Lower lobe of right lung (tissue), 2 donors: ENCODE measurements at regions not wholly inside any gene's neighbourhood (a gene's known extent, or its start where the extent isn't known, plus 50 kb on each side); places are given as distances from the start of the nearest gene placed in this dataset.
A peak's percentile ranks its signal among the peaks of the same experiment; 100 is the strongest.

Experiments
- ATAC-seq, 2 donors: fragments of 200-7000 bp; cut with Tn5 transposase; one replicate each; pipeline ENCODE4 v1.9.1; 2020 to 2022; ENCODE audit warnings: mild to moderate bottlenecking in 2 of 2, moderate library complexity in 2 of 2
- DNase-seq: peaks from one replicate; pipeline ENCODE4 v3.0.0-alpha.2; 2020
- H3K27ac ChIP-seq: fragments of 200-600 bp; one replicate; pipeline ENCODE4 v1.8.0; 2022
- H3K27me3 ChIP-seq: fragments of 200-600 bp; one replicate; pipeline ENCODE4 v1.8.0; 2022; ENCODE audit warnings: low read depth
- H3K36me3 ChIP-seq: fragments of 200-600 bp; one replicate; pipeline ENCODE4 v1.8.0; 2022; ENCODE audit warnings: mild to moderate bottlenecking
- H3K4me1 ChIP-seq: fragments of 200-600 bp; one replicate; pipeline ENCODE4 v1.8.0; 2022
- H3K4me3 ChIP-seq: fragments of 200-600 bp; one replicate; pipeline ENCODE4 v1.8.0; 2022; ENCODE audit warnings: mild to moderate bottlenecking
- H3K9me3 ChIP-seq: fragments of 200-600 bp; one replicate; pipeline ENCODE4 v1.8.0; 2022
- intact Hi-C: fragments of 100-400 bp; cut with DNase I; formaldehyde crosslinking; loops from one replicate; pipeline ENCODE4 v1.11.0; 2022
- TF ChIP-seq, protein P1 (sequence below): fragments of 200-600 bp; IDR thresholded peaks from one replicate; pipeline ENCODE4 v1.8.0; 2022; ENCODE audit warnings: antibody characterized with exemption, mild to moderate bottlenecking
- donor health status: DM: no; HTN: yes; CAD: no; lungs with severe emphysema.

DNA sequence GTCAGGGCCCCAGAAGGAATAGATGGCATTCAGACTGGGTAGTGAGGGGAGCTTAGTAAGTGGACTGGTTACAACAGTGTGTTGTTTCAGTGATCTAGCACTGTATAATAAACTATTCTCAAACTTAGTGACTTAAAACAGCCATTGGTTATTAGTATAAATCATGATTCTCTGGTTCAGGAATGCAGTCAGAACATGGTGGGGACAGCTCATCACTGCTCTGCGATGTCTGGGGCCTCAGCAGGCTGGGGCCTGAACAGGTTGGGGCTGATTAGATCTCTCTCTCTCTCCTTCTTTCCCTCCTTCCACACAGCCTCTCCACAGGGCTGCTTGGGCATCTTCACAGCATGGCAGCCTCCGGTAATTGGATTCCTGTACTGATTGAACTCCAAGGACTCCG, 160.4 kb downstream of the GATB start:
- H3K4me3 ChIP-seq, result no peak overlapping the region
- ATAC-seq (no peak), DNase-seq (no peak)
- no peaks in the 10 kb centered on the region for H3K27me3 ChIP-seq
- intact Hi-C loops, result no loop called here
- TF ChIP-seq, protein P1, sequence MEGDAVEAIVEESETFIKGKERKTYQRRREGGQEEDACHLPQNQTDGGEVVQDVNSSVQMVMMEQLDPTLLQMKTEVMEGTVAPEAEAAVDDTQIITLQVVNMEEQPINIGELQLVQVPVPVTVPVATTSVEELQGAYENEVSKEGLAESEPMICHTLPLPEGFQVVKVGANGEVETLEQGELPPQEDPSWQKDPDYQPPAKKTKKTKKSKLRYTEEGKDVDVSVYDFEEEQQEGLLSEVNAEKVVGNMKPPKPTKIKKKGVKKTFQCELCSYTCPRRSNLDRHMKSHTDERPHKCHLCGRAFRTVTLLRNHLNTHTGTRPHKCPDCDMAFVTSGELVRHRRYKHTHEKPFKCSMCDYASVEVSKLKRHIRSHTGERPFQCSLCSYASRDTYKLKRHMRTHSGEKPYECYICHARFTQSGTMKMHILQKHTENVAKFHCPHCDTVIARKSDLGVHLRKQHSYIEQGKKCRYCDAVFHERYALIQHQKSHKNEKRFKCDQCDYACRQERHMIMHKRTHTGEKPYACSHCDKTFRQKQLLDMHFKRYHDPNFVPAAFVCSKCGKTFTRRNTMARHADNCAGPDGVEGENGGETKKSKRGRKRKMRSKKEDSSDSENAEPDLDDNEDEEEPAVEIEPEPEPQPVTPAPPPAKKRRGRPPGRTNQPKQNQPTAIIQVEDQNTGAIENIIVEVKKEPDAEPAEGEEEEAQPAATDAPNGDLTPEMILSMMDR, result no peak
- no peaks in the 10 kb centered on the region for H3K4me1 ChIP-seq
- no peak overlapping the region for H3K27ac ChIP-seq
- H3K9me3 ChIP-seq, result no peaks in the 10 kb centered on the region
- H3K36me3 ChIP-seq, result no peaks in the 10 kb centered on the region

DNA sequence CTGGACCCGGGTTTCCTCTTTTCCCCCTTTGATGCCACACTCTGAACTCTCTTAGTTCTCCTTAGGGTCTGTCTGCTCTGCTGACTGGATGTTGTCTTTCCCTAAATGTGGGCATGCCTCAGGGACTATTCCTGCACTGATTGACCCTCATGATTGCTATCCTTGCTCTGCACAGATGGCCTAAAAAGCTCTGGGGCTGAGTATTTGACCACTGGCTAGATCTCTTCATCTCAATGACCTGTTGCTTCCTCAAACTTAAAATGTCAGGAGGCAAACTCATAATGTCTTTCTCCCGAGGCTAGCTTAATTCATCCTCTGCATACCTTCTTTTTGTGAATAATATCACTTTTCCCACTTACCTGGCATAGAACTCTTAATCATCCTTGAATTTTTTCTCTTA, 157.4 kb downstream of the GATB start:
- DNase-seq (no peak), ATAC-seq (no peak)
- Histone ChIP-seq H3K36me3 (no peaks in the 10 kb centered on the region), H3K4me3 (no peak overlapping the region), H3K27ac (no peak overlapping the region), H3K4me1 (no peaks in the 10 kb centered on the region), H3K9me3 (no peaks in the 10 kb centered on the region), H3K27me3 (no peaks in the 10 kb centered on the region)
- TF ChIP-seq, protein P1, result no peak
- intact Hi-C loops, result no loop called here

DNA sequence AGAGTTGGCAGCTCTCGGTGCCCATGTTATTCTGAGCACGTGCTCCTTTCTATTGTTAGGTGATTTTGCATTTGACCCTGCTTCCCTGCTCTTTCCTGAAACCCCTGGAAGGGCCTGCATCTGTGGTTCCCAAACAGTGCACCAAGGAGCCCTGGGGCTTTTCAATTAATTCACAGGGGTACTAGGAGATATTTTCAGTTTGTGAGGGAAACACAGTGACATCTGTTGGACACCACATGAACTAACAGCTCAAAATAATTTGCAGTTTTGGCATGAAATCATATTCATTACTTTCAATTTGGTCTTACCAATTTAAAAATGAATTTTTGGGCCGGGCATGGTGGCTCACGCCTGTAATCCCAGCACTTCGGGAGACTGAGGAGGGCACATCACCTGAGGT, 156.6 kb downstream of the GATB start:
- intact Hi-C loops, result no loop called here
- H3K4me1 ChIP-seq, result no peaks in the 10 kb centered on the region
- no peak overlapping the region for H3K27ac ChIP-seq
- DNase-seq (no peak), ATAC-seq (no peak)
- TF ChIP-seq, protein P1, result peak; percentile 16
- no peak overlapping the region for H3K4me3 ChIP-seq
- H3K36me3 ChIP-seq, result no peaks in the 10 kb centered on the region
- no peaks in the 10 kb centered on the region for H3K27me3 ChIP-seq
- H3K9me3 ChIP-seq, result no peaks in the 10 kb centered on the region

DNA sequence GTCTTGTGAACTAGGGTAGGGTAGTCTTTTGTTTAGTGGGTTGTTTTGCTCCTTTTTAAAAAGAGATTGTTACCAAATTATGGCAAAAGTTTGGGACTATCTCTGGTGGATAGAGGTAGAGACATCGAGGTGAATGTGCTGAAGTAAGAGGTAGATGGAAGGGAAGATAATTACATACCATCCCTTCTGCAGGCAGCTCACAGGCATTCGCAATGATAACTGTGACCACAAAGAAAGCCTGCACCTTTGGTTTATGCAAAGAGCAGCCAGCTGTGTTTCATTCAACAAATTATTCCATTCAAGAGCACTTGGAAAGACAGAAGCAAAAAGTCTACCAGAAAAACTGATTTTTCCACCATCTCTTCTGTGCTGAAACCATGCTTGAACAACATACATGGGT, 155.6 kb downstream of the GATB start:
- no peaks in the 10 kb centered on the region for H3K9me3 ChIP-seq
- TF ChIP-seq, protein P1, result no peak
- intact Hi-C loops, result no loop called here
- no peak overlapping the region for H3K27ac ChIP-seq
- no peaks in the 10 kb centered on the region for H3K27me3 ChIP-seq
- H3K36me3 ChIP-seq, result no peaks in the 10 kb centered on the region
- no peak overlapping the region for H3K4me3 ChIP-seq
- ATAC-seq, result no peak
- H3K4me1 ChIP-seq, result no peaks in the 10 kb centered on the region
- no peak for DNase-seq

DNA sequence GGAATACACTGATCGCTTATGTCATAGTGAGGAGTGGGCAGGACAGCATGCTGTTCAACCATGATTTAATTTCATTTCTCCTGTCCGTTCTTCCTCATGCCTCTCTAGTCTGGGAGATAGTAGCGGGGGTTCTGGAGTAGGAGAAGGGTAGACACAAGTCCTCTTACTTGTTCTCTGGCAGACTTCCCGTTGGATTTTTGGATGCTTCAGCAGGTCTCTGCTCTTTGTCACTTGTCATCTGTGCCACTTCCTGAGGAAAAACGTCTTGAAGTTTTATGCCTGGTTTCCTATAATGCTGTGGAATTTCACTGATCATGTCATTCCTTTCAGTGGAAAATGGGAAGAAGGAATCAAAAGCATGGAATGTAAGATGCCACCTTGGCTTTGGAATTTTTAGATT, 154.7 kb downstream of the GATB start:
- no peak for DNase-seq
- Histone ChIP-seq H3K9me3 (no peaks in the 10 kb centered on the region), H3K27me3 (no peaks in the 10 kb centered on the region), H3K36me3 (no peaks in the 10 kb centered on the region), H3K4me3 (no peak overlapping the region), H3K27ac (no peak overlapping the region), H3K4me1 (no peaks in the 10 kb centered on the region)
- TF ChIP-seq, protein P1, result no peak
- no peak for ATAC-seq
- intact Hi-C loops, result no loop called here

DNA sequence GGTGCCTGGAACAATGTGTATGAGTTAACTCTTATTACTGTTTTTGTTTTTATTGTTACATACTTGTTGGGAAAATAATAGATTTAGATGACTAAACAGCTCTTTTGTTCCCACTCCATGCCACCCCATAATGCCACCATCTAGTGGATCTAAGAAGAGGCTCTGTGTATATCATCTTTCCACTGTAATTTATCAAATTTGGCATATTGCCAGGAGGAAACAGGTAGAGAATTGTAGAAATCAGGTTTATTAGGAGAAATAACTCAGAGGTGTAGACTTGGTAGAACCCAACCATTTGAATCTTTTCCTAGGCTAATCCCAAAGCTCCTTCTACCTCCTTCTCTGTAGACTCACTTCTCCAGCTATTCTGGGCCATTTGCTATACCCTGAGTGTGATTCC, 150.6 kb downstream of the GATB start:
- Histone ChIP-seq H3K4me1 (no peaks in the 10 kb centered on the region), H3K27me3 (no peaks in the 10 kb centered on the region), H3K36me3 (no peaks in the 10 kb centered on the region), H3K4me3 (no peak overlapping the region), H3K9me3 (no peaks in the 10 kb centered on the region), H3K27ac (no peak overlapping the region)
- no peak for ATAC-seq
- DNase-seq, result no peak
- intact Hi-C loops, result no loop called here
- TF ChIP-seq, protein P1, result no peak
